Thoracic aorta (tissue), 2 donors: ENCODE measurements at regions not wholly inside any gene's neighbourhood (a gene's known extent, or its start where the extent isn't known, plus 50 kb on each side); places are given as distances from the start of the nearest gene placed in this dataset.

Source experiments
- ATAC-seq: fragments of 150-250 bp; one replicate; pipeline ENCODE4 v1.8.0; 2017; ENCODE audit warnings: low read depth; ENCODE audit not compliant: insufficient number of reproducible peaks, low FRiP score
- DNase-seq: peaks from one replicate; pipeline ENCODE4 v3.0.0-alpha.2; 2020; ENCODE audit warnings: low spot score
- H3K27ac ChIP-seq, 2 donors: fragments of 200-600 bp; sonication (generic); 1 replicate in 1 of 2; 2 replicates in 1 of 2; pipeline ENCODE4 v1.5.1; 2016; ENCODE audit warnings: mild to moderate bottlenecking in 2 of 2, moderate library complexity in 2 of 2
- H3K27me3 ChIP-seq: fragments of 200-600 bp; sonication (generic); replicated peaks from 2 replicates; pipeline ENCODE4 v1.6.0; 2016; ENCODE audit warnings: mild to moderate bottlenecking; ENCODE audit not compliant: insufficient read depth
- H3K36me3 ChIP-seq: fragments of 200-600 bp; sonication (generic); one replicate; pipeline ENCODE4 v1.5.1; 2016
- H3K4me1 ChIP-seq, 2 donors: fragments of 200-600 bp; sonication (generic); 1 replicate in 1 of 2; 2 replicates in 1 of 2; pipeline versions ENCODE4 v1.5.1 to v1.6.0; 2016; ENCODE audit warnings: low read depth in 2 of 2, mild to moderate bottlenecking in 1 of 2; ENCODE audit not compliant: control insufficient read depth in 1 of 2
- H3K4me3 ChIP-seq: fragments of 200-600 bp; sonication (generic); 2 replicates; pipeline ENCODE4 v1.5.1; 2016; ENCODE audit warnings: mild to moderate bottlenecking
- H3K9me3 ChIP-seq: fragments of 200-600 bp; sonication (generic); 2 replicates; pipeline ENCODE4 v1.5.1; 2016
- TF ChIP-seq, protein P1 (sequence below): fragments of 200-600 bp; sonication (generic); IDR thresholded peaks from one replicate; pipeline ENCODE4 v1.5.1; 2019; ENCODE audit warnings: antibody characterized with exemption

DNA sequence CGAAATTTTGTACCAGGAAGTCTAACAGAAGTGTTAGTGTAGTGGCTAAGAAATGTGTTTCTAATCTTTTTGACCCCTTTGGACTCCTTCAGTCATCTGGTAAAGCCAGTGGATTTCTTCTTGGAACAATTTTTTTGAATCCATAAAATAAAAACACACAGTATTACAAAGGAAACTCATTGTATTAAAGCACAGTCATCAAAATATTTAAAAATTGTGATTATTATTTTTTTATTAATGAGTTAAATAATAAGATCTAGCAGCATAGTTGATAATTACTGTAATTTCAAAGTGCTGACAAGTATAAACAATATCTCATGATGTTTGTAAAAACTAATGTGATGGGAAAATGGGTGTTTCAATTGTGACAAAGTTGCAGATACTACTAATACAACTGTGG lies 72.2 kb upstream of the LRRC3B start:
- Histone ChIP-seq H3K4me1 (no peaks in the 10 kb centered on the region), H3K27me3 (no peaks in the 10 kb centered on the region), H3K9me3 (no peaks in the 10 kb centered on the region), H3K36me3 (no peaks in the 10 kb centered on the region), H3K27ac (no peak overlapping the region), H3K4me3 (no peak overlapping the region)
- DNase-seq, result no peak
- ATAC-seq, result no peak
- TF ChIP-seq, protein P1, sequence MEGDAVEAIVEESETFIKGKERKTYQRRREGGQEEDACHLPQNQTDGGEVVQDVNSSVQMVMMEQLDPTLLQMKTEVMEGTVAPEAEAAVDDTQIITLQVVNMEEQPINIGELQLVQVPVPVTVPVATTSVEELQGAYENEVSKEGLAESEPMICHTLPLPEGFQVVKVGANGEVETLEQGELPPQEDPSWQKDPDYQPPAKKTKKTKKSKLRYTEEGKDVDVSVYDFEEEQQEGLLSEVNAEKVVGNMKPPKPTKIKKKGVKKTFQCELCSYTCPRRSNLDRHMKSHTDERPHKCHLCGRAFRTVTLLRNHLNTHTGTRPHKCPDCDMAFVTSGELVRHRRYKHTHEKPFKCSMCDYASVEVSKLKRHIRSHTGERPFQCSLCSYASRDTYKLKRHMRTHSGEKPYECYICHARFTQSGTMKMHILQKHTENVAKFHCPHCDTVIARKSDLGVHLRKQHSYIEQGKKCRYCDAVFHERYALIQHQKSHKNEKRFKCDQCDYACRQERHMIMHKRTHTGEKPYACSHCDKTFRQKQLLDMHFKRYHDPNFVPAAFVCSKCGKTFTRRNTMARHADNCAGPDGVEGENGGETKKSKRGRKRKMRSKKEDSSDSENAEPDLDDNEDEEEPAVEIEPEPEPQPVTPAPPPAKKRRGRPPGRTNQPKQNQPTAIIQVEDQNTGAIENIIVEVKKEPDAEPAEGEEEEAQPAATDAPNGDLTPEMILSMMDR, result no peak

GRCh38 chr3:26556637-26557036 lies 65.9 kb upstream of the LRRC3B start:
- H3K27ac ChIP-seq, result no peak overlapping the region
- ATAC-seq (no peak), DNase-seq (no peak)
- no peak overlapping the region for H3K4me3 ChIP-seq
- no peaks in the 10 kb centered on the region for H3K36me3 ChIP-seq
- H3K9me3 ChIP-seq, result no peaks in the 10 kb centered on the region
- no peaks in the 10 kb centered on the region for H3K27me3 ChIP-seq
- H3K4me1 ChIP-seq, result no peaks in the 10 kb centered on the region
- TF ChIP-seq, protein P1, result no peak

DNA sequence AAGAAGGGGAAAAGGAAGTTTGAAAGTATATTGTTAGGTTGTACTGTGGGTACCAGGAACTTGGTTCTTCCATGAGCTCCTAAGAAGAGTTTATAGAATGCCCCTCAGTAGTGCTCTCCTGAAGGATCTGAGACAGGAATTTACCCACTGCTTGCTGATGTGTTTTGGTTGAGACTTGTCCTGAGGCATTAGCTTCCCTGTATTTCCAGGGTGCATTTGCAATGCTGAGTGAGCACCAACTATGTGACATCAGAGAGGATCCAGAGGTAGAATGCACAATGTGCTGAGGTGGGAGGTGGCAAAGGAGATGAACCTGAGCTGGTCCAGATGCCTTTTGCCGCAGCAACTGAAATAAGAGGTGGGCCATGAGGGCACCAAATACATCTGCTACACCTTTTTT lies 64.3 kb upstream of the LRRC3B start:
- H3K27me3 ChIP-seq, result no peaks in the 10 kb centered on the region
- H3K36me3 ChIP-seq, result no peaks in the 10 kb centered on the region
- H3K27ac ChIP-seq, result no peak overlapping the region
- DNase-seq, result no peak
- H3K4me3 ChIP-seq, result no peak overlapping the region
- no peaks in the 10 kb centered on the region for H3K4me1 ChIP-seq
- ATAC-seq, result no peak
- H3K9me3 ChIP-seq, result no peaks in the 10 kb centered on the region
- TF ChIP-seq, protein P1, result no peak

GRCh38 chr3:26559227-26559626 lies 63.3 kb upstream of the LRRC3B start:
- Histone ChIP-seq H3K27ac (no peak overlapping the region), H3K27me3 (no peaks in the 10 kb centered on the region), H3K9me3 (no peaks in the 10 kb centered on the region), H3K4me3 (no peak overlapping the region), H3K36me3 (no peaks in the 10 kb centered on the region), H3K4me1 (no peaks in the 10 kb centered on the region)
- ATAC-seq, result no peak
- TF ChIP-seq, protein P1, result no peak
- no peak for DNase-seq

DNA sequence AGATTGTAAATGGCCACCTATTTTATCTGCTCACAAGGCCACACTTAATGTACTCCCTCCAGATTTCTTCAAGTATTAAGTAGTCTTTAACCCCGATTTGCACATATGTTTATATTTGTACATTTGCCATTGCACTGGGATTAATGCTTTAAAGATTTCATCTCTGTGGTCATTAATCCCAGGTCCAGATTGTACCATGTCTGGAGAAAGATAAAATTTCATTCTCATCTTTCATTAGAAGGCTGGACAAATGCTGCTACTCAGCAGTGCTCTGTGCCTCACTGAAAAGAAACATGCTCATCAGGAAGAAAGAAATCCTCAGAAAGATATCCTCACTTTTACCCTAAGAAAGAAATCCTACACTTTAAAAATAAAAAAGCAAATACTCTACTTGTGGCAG lies 62.5 kb upstream of the LRRC3B start:
- TF ChIP-seq, protein P1, result no peak
- Histone ChIP-seq H3K36me3 (no peaks in the 10 kb centered on the region), H3K4me1 (no peaks in the 10 kb centered on the region), H3K4me3 (no peak overlapping the region), H3K27me3 (no peaks in the 10 kb centered on the region), H3K9me3 (no peaks in the 10 kb centered on the region), H3K27ac (no peak overlapping the region)
- no peak for DNase-seq
- ATAC-seq, result no peak
